ENCODE measurements at regions not wholly inside any gene's neighbourhood (a gene's known extent, or its start where the extent isn't known, plus 50 kb on each side); places are given as distances from the start of the nearest gene placed in this dataset.

DNA sequence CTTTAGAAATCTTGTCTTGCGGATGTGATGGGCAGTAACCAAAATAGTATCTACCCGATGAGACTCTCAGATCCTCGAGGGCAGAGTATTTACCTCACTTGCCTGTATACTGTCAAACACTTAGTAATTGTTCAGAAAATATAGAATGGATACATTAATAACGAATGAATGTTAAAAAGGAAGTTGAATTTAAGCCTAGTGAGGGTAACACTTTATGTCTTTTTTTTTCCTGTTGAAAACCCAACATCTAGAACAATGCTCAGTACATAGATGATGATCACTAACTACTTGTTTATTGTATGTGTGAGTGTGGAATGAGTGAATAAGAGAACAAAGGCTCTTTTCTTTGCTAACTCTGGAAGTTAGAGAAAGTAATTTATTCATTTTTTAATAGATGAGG lies 195.7 kb downstream of the MIAT start (continued):
- no peak for TF ChIP-seq KDM5A (IDR thresholded peaks at IDR 0.05; ENCODE audit: low read length)
- TF ChIP-seq, protein P1, sequence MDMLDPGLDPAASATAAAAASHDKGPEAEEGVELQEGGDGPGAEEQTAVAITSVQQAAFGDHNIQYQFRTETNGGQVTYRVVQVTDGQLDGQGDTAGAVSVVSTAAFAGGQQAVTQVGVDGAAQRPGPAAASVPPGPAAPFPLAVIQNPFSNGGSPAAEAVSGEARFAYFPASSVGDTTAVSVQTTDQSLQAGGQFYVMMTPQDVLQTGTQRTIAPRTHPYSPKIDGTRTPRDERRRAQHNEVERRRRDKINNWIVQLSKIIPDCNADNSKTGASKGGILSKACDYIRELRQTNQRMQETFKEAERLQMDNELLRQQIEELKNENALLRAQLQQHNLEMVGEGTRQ (IDR thresholded peaks at IDR 0.05; ENCODE audit: low read length): no peak
- no peak for TF ChIP-seq CREB1 (IDR thresholded peaks at IDR 0.05)
- no peak for TF ChIP-seq EZH2 (IDR thresholded peaks at IDR 0.05; ENCODE audit: low read depth, low read length, severe bottlenecking)
- TF ChIP-seq SP1 (IDR thresholded peaks at IDR 0.05; ENCODE audit: low read depth, low read length): no peak
- TF ChIP-seq MAFK (IDR thresholded peaks at IDR 0.05; ENCODE audit: low read depth, low read length): no peak

Data from H1 (cell line).